HCT116 (cell line): ENCODE measurements at regions not wholly inside any gene's neighbourhood (a gene's known extent, or its start where the extent isn't known, plus 50 kb on each side); places are given as distances from the start of the nearest gene placed in this dataset.

Experiments
- ATAC-seq: fragments of 200-7000 bp; cut with Tn5 transposase; 2 replicates; pipeline ENCODE4 v1.9.1; 2020; ENCODE audit warnings: mild to moderate bottlenecking, moderate library complexity
- BruUV-seq: library from RNA; stranded (reverse); fragments of 400-500 nt; replicated peaks from 2 replicates; lab custom pipeline; 2021; lab: Mats Ljungman, UMichigan
- CTCF ChIA-PET: fragments of 300-600 bp; sonication (Branson Sonifier 250); formaldehyde crosslinking; loops from one replicate; lab custom pipeline; 2021; ENCODE audit warnings: antibody characterized with exemption; lab: Charles Lee
- POLR2A ChIA-PET: fragments of 300-600, 350-600 bp; sonication (Branson Sonifier 250); formaldehyde crosslinking; loops from one replicate; lab custom pipeline; 2021; ENCODE audit warnings: antibody characterized with exemption; lab: Charles Lee
- RAD21 ChIA-PET, 2 experiments: fragments of 300-600 bp; sonication (Branson Sonifier 250); formaldehyde crosslinking; loops; one replicate each; lab custom pipeline; 2023; ENCODE audit warnings: low total read pairs in 2 of 2; ENCODE audit not compliant: uncharacterized antibody in 2 of 2, unreplicated experiment in 2 of 2, low non-redundant PET in 1 of 2; lab: Charles Lee
- DNase-seq: peaks from one replicate; pipeline ENCODE4 v3.0.0-alpha.2; 2010; ENCODE audit warnings: low read depth, low spot score
- H2AFZ ChIP-seq: fragments of 200-600 bp; shearing (Covaris generic), sonication (generic); 2 replicates; pipeline ENCODE4 v1.6.1; 2017; ENCODE audit warnings: low read depth, mixed run types, mixed read lengths, antibody characterized with exemption, low read length; ENCODE audit not compliant: poor library complexity, severe bottlenecking
- H3K27ac ChIP-seq: 2 replicates; pipeline ENCODE4 v1.5.1; 2012; ENCODE audit warnings: low read depth, low read length
- H3K27me3 ChIP-seq: fragments of 200-600 bp; sonication (generic); 2 replicates; pipeline ENCODE4 v1.6.1; 2016; ENCODE audit warnings: mixed run types, low read length, mixed read lengths; ENCODE audit not compliant: insufficient read depth
- H3K36me3 ChIP-seq, 2 experiments: fragments of 200-500 bp in 1 of 2; fragments of 200-600 bp in 1 of 2; sonication (Bioruptor generic) in 1 of 2; sonication (generic) in 1 of 2; 2 replicates each; pipeline versions ENCODE4 v1.5.1 to v1.6.1; 2014 to 2016; ENCODE audit warnings: low read length in 2 of 2, inconsistent platforms in 1 of 2, mixed read lengths in 1 of 2, mixed run types in 1 of 2; ENCODE audit not compliant: insufficient read depth in 2 of 2, control insufficient read depth in 1 of 2
- H3K4me1 ChIP-seq, 2 experiments: fragments of 200-600 bp in 1 of 2; sonication (generic) in 1 of 2; 2 replicates each; pipeline versions ENCODE4 v1.5.1 to v1.6.1; 2012 to 2017; ENCODE audit warnings: low read length in 2 of 2, inconsistent platforms in 1 of 2, mild to moderate bottlenecking in 1 of 2, mixed read lengths in 1 of 2, mixed run types in 1 of 2, moderate library complexity in 1 of 2; ENCODE audit not compliant: insufficient read depth in 2 of 2, control insufficient read depth in 1 of 2
- H3K4me2 ChIP-seq: fragments of 200-600 bp; sonication (generic); 2 replicates; pipeline ENCODE4 v1.6.1; 2017; ENCODE audit warnings: mixed run types, low read length, mixed read lengths
- H3K4me3 ChIP-seq, 2 experiments: fragments of 200-600 bp in 1 of 2; sonication (generic) in 1 of 2; replicated peaks in 1 of 2; 2 replicates each; pipeline ENCODE4 v1.5.1; 2011 to 2016; ENCODE audit warnings: low read length in 2 of 2, control low read depth in 1 of 2, low read depth in 1 of 2, mild to moderate bottlenecking in 1 of 2, mixed read lengths in 1 of 2, mixed run types in 1 of 2
- H3K79me2 ChIP-seq: fragments of 200-600 bp; sonication (generic); 2 replicates; pipeline ENCODE4 v1.6.1; 2017; ENCODE audit warnings: mild to moderate bottlenecking, mixed run types, low read length, moderate library complexity, mixed read lengths; ENCODE audit not compliant: insufficient read depth
- H3K9ac ChIP-seq: fragments of 200-600 bp; sonication (generic); 2 replicates; pipeline ENCODE4 v1.6.1; 2016; ENCODE audit warnings: low read length, mixed read lengths
- H3K9me2 ChIP-seq: fragments of 200-600 bp; sonication (generic), shearing (Covaris generic); 2 replicates; pipeline ENCODE4 v1.6.1; 2017; ENCODE audit warnings: mixed run types, mild to moderate bottlenecking, moderate library complexity; ENCODE audit not compliant: insufficient read depth
- H3K9me3 ChIP-seq, 2 experiments: fragments of 200-500 bp in 1 of 2; fragments of 200-600 bp in 1 of 2; sonication (Bioruptor generic) in 1 of 2; sonication (generic) in 1 of 2; 2 replicates each; pipeline ENCODE4 v1.6.1; 2014 to 2017; ENCODE audit warnings: low read length in 2 of 2, mixed read lengths in 2 of 2, inconsistent platforms in 1 of 2, low read depth in 1 of 2, mild to moderate bottlenecking in 1 of 2, mixed run types in 1 of 2, moderate library complexity in 1 of 2; ENCODE audit not compliant: control insufficient read depth in 1 of 2, insufficient read depth in 1 of 2
- H4K20me1 ChIP-seq: fragments of 200-600 bp; sonication (generic), shearing (Covaris generic); 2 replicates; pipeline ENCODE4 v1.6.1; 2017; ENCODE audit warnings: mixed run types, mild to moderate bottlenecking, moderate library complexity; ENCODE audit not compliant: insufficient read depth
- CBX3 ChIP-seq: IDR thresholded peaks from 2 replicates; pipeline ENCODE4 v1.6.1; 2012; ENCODE audit warnings: low read depth
- CEBPB ChIP-seq: IDR thresholded peaks from 2 replicates; pipeline ENCODE4 v1.6.1; 2012; ENCODE audit warnings: low read depth
- EGR1 ChIP-seq: IDR thresholded peaks from 2 replicates; pipeline ENCODE4 v1.6.1; 2012; ENCODE audit warnings: low read depth
- ELF1 ChIP-seq: IDR thresholded peaks from 2 replicates; pipeline ENCODE4 v1.6.1; 2012; ENCODE audit warnings: low read depth, borderline replicate concordance
- EZH2 ChIP-seq: fragments of 200-600 bp; sonication (generic); IDR thresholded peaks from 2 replicates; pipeline ENCODE4 v1.6.1; 2017; ENCODE audit warnings: antibody characterized with exemption, mixed run types
- EZH2phosphoT487 ChIP-seq: fragments of 200-600 bp; IDR thresholded peaks from 2 replicates; pipeline ENCODE4 v1.6.1; 2018; ENCODE audit warnings: antibody characterized with exemption, borderline replicate concordance
- JUND ChIP-seq: IDR thresholded peaks from 2 replicates; pipeline ENCODE4 v1.6.1; 2012
- POLR2AphosphoS5 ChIP-seq: IDR thresholded peaks from 2 replicates; pipeline ENCODE4 v1.6.1; 2011; ENCODE audit warnings: mild to moderate bottlenecking, low read depth, low read length, moderate library complexity
- SIN3A ChIP-seq: IDR thresholded peaks from 2 replicates; pipeline ENCODE4 v1.6.1; 2012; ENCODE audit warnings: low read depth
- SRF ChIP-seq: IDR thresholded peaks from 2 replicates; pipeline ENCODE4 v1.6.1; 2012; ENCODE audit warnings: low read depth
- TCF7L2 ChIP-seq: IDR thresholded peaks from 2 replicates; pipeline ENCODE4 v1.7.0; 2011; ENCODE audit warnings: borderline replicate concordance, inconsistent platforms; ENCODE audit not compliant: insufficient read depth, insufficient read length; ENCODE audit errors: extremely low read depth
- YY1 ChIP-seq: IDR thresholded peaks from 2 replicates; pipeline ENCODE4 v1.6.1; 2011; ENCODE audit warnings: low read length, low read depth, moderate library complexity, mild to moderate bottlenecking; ENCODE audit not compliant: insufficient replicate concordance; ENCODE audit errors: extremely low read depth
- ZFX ChIP-seq: fragments of 450-650 bp; IDR thresholded peaks from 2 replicates; pipeline ENCODE4 v1.6.1; 2017
- ZNF274 ChIP-seq: fragments of 200-500 bp; sonication (Bioruptor generic); IDR thresholded peaks from 2 replicates; pipeline ENCODE4 v1.6.1; 2014; ENCODE audit warnings: mild to moderate bottlenecking, low read depth, low read length, inconsistent platforms
- intact Hi-C: fragments of 100-400 bp; cut with micrococcal nuclease; formaldehyde crosslinking; loops from 2 replicates; pipeline ENCODE4 v1.10.0; 2022
- TF ChIP-seq, protein P1 (sequence below): IDR thresholded peaks from 2 replicates; pipeline ENCODE4 v1.6.1; 2011; ENCODE audit warnings: mild to moderate bottlenecking, low read length, moderate library complexity; ENCODE audit not compliant: insufficient replicate concordance; ENCODE audit errors: extremely low read depth
- TF ChIP-seq, protein P2 (sequence below): IDR thresholded peaks from 2 replicates; pipeline ENCODE4 v1.6.1; 2012; ENCODE audit warnings: low read depth
- TF ChIP-seq, protein P3 (sequence below): IDR thresholded peaks from 2 replicates; pipeline ENCODE4 v1.6.1; 2012
- TF ChIP-seq, protein P4 (sequence below), 3 experiments: fragments of 200-600 bp in 1 of 3; sonication (generic) in 1 of 3; IDR thresholded peaks in 2 of 3; conservative IDR thresholded peaks in 1 of 3; 2 replicates each; pipeline ENCODE4 v1.5.1; 2012 to 2017; ENCODE audit warnings: low read depth in 2 of 3, low read length in 2 of 3, antibody characterized with exemption in 1 of 3, borderline replicate concordance in 1 of 3, control low read depth in 1 of 3, mild to moderate bottlenecking in 1 of 3, mixed read lengths in 1 of 3, mixed run types in 1 of 3, moderate library complexity in 1 of 3; ENCODE audit not compliant: insufficient read depth in 1 of 3
- TF ChIP-seq, protein P5 (sequence below): IDR thresholded peaks from 2 replicates; pipeline ENCODE4 v1.6.1; 2012

DNA sequence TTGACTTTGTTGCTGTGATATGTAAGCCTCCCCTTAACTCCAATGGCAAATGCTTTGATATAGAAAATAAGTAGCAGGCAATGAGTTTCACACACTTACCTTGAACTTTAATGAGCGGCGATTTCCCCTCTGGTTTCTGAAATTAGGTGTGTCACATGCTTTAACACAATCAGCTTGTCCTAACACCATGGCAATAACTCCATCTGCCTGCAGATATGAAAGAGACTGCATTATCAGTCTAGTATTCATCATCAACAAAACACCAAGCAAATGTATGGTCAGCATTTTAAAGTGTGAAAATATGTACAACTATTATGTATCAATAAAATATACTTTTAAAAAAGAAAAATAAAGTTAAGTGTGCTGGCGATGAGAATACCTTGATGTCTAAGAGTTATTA lies 128.8 kb upstream of the FAM9B start:
- ChIA-PET POLR2A (no interaction called here), CTCF (no interaction called here)
- no peak overlapping the region for H3K27ac ChIP-seq
- H3K9me2 ChIP-seq: no peaks in the 10 kb centered on the region
- no peaks in the 10 kb centered on the region for H3K4me1 ChIP-seq
- no peaks in the 10 kb centered on the region for H4K20me1 ChIP-seq
- TF ChIP-seq, protein P1, sequence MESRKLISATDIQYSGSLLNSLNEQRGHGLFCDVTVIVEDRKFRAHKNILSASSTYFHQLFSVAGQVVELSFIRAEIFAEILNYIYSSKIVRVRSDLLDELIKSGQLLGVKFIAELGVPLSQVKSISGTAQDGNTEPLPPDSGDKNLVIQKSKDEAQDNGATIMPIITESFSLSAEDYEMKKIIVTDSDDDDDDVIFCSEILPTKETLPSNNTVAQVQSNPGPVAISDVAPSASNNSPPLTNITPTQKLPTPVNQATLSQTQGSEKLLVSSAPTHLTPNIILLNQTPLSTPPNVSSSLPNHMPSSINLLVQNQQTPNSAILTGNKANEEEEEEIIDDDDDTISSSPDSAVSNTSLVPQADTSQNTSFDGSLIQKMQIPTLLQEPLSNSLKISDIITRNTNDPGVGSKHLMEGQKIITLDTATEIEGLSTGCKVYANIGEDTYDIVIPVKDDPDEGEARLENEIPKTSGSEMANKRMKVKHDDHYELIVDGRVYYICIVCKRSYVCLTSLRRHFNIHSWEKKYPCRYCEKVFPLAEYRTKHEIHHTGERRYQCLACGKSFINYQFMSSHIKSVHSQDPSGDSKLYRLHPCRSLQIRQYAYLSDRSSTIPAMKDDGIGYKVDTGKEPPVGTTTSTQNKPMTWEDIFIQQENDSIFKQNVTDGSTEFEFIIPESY: no peak
- TF ChIP-seq YY1 (no peak), SRF (no peak), EZH2phosphoT487 (no peak), ELF1 (no peak), JUND (no peak), ZNF274 (no peak), EGR1 (no peak), TCF7L2 (no peak), CEBPB (no peak), SIN3A (no peak), POLR2AphosphoS5 (no peak), EZH2 (no peak), CBX3 (no peak), ZFX (no peak)
- TF ChIP-seq, protein P2, sequence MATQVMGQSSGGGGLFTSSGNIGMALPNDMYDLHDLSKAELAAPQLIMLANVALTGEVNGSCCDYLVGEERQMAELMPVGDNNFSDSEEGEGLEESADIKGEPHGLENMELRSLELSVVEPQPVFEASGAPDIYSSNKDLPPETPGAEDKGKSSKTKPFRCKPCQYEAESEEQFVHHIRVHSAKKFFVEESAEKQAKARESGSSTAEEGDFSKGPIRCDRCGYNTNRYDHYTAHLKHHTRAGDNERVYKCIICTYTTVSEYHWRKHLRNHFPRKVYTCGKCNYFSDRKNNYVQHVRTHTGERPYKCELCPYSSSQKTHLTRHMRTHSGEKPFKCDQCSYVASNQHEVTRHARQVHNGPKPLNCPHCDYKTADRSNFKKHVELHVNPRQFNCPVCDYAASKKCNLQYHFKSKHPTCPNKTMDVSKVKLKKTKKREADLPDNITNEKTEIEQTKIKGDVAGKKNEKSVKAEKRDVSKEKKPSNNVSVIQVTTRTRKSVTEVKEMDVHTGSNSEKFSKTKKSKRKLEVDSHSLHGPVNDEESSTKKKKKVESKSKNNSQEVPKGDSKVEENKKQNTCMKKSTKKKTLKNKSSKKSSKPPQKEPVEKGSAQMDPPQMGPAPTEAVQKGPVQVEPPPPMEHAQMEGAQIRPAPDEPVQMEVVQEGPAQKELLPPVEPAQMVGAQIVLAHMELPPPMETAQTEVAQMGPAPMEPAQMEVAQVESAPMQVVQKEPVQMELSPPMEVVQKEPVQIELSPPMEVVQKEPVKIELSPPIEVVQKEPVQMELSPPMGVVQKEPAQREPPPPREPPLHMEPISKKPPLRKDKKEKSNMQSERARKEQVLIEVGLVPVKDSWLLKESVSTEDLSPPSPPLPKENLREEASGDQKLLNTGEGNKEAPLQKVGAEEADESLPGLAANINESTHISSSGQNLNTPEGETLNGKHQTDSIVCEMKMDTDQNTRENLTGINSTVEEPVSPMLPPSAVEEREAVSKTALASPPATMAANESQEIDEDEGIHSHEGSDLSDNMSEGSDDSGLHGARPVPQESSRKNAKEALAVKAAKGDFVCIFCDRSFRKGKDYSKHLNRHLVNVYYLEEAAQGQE: no peak
- TF ChIP-seq, protein P3, sequence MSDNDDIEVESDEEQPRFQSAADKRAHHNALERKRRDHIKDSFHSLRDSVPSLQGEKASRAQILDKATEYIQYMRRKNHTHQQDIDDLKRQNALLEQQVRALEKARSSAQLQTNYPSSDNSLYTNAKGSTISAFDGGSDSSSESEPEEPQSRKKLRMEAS: no peak
- TF ChIP-seq, protein P4, sequence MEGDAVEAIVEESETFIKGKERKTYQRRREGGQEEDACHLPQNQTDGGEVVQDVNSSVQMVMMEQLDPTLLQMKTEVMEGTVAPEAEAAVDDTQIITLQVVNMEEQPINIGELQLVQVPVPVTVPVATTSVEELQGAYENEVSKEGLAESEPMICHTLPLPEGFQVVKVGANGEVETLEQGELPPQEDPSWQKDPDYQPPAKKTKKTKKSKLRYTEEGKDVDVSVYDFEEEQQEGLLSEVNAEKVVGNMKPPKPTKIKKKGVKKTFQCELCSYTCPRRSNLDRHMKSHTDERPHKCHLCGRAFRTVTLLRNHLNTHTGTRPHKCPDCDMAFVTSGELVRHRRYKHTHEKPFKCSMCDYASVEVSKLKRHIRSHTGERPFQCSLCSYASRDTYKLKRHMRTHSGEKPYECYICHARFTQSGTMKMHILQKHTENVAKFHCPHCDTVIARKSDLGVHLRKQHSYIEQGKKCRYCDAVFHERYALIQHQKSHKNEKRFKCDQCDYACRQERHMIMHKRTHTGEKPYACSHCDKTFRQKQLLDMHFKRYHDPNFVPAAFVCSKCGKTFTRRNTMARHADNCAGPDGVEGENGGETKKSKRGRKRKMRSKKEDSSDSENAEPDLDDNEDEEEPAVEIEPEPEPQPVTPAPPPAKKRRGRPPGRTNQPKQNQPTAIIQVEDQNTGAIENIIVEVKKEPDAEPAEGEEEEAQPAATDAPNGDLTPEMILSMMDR (IDR thresholded peaks at IDR 0.05 in 2 of 3, conservative IDR thresholded peaks at IDR 0.05 in 1 of 3; ENCODE audit: borderline replicate concordance in 1 of 3, insufficient read depth in 1 of 3, low read depth in 2 of 3, low read length in 2 of 3): no peak
- TF ChIP-seq, protein P5, sequence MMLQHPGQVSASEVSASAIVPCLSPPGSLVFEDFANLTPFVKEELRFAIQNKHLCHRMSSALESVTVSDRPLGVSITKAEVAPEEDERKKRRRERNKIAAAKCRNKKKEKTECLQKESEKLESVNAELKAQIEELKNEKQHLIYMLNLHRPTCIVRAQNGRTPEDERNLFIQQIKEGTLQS: no peak
- TF ChIP-seq, all 23 proteins: peak for 0
- RAD21 ChIA-PET: no interaction called here
- H3K9me3 ChIP-seq: no peaks in the 10 kb centered on the region
- DNase-seq (no peak), ATAC-seq (no peak)
- H3K27me3 ChIP-seq: no peaks in the 10 kb centered on the region
- no peak overlapping the region for H2AFZ ChIP-seq
- H3K36me3 ChIP-seq: no peaks in the 10 kb centered on the region
- H3K79me2 ChIP-seq: no peaks in the 10 kb centered on the region
- BruUV-seq: no TSS peak
- H3K9ac ChIP-seq: no peak overlapping the region
- intact Hi-C loops: no loop called here
- H3K4me3 ChIP-seq: no peak overlapping the region
- H3K4me2 ChIP-seq: no peak overlapping the region
